ENCODE measurements at regions not wholly inside any gene's neighbourhood (a gene's known extent, or its start where the extent isn't known, plus 50 kb on each side); places are given as distances from the start of the nearest gene placed in this dataset.

GRCh38 chr13:61110732-61111131 is 304.9 kb downstream of the PCDH20 start:
- TF ChIP-seq CTCF (IDR thresholded peaks at IDR 0.05) (no peak), POLR2A (IDR thresholded peaks at IDR 0.05) (no peak)

All from heart left ventricle (tissue), 13 donors.